WTC11 (cell line): ENCODE measurements at regions not wholly inside any gene's neighbourhood (a gene's known extent, or its start where the extent isn't known, plus 50 kb on each side); places are given as distances from the start of the nearest gene placed in this dataset.

ENCODE experiments used
- ATAC-seq: fragments of 200-7000 bp; cut with Tn5 transposase; 2 replicates; pipeline ENCODE4 v1.10.0; 2021; ENCODE audit warnings: mild to moderate bottlenecking, moderate library complexity
- CTCF ChIA-PET: fragments of 300-600 bp; sonication (Branson Sonifier 250); formaldehyde crosslinking; loops from one replicate; lab custom pipeline; 2021; ENCODE audit warnings: antibody characterized with exemption; lab: Charles Lee
- POLR2A ChIA-PET: fragments of 350-600 bp; sonication (Branson Sonifier 250); formaldehyde crosslinking; loops from one replicate; lab custom pipeline; 2021; ENCODE audit warnings: antibody characterized with exemption; lab: Charles Lee
- DNase-seq: peaks from one replicate; pipeline ENCODE4 v3.0.0; 2021; ENCODE audit warnings: low spot score
- H3K27ac Mint-ChIP-seq: 2 replicates; pipeline ENCODE4 v1.8.0; 2021; ENCODE audit warnings: mixed read lengths
- H3K27me3 Mint-ChIP-seq: 2 replicates; pipeline ENCODE4 v1.8.0; 2021; ENCODE audit warnings: low read depth, mild to moderate bottlenecking, moderate library complexity, mixed read lengths
- H3K36me3 Mint-ChIP-seq: 2 replicates; pipeline ENCODE4 v1.8.0; 2021; ENCODE audit warnings: mixed read lengths
- H3K4me1 Mint-ChIP-seq: 2 replicates; pipeline ENCODE4 v1.8.0; 2022; ENCODE audit warnings: mixed read lengths
- H3K4me3 Mint-ChIP-seq: 2 replicates; pipeline ENCODE4 v1.8.0; 2021; ENCODE audit warnings: mild to moderate bottlenecking, moderate library complexity, mixed read lengths
- H3K9me3 Mint-ChIP-seq: 2 replicates; pipeline ENCODE4 v1.8.0; 2021; ENCODE audit warnings: mixed read lengths
- AFF4 ChIP-seq: sonication (generic); formaldehyde crosslinking; IDR thresholded peaks from 2 replicates; pipeline ENCODE4 v1.8.1; 2023; ENCODE audit warnings: mild to moderate bottlenecking, missing genetic modification reagents, borderline replicate concordance
- ATF3 ChIP-seq: sonication (generic); formaldehyde crosslinking; conservative IDR thresholded peaks from 2 replicates; pipeline ENCODE4 v1.8.1; 2022; ENCODE audit warnings: mild to moderate bottlenecking, missing genetic modification reagents
- ATF6 ChIP-seq: sonication (generic); formaldehyde crosslinking; IDR thresholded peaks from 2 replicates; pipeline ENCODE4 v1.8.1; 2023; ENCODE audit warnings: mild to moderate bottlenecking, missing genetic modification reagents
- CBFB ChIP-seq: sonication (generic); formaldehyde crosslinking; IDR thresholded peaks from 2 replicates; pipeline ENCODE4 v1.8.1; 2022; ENCODE audit warnings: mild to moderate bottlenecking, low read depth, missing genetic modification reagents
- E2F5 ChIP-seq: sonication (generic); formaldehyde crosslinking; IDR thresholded peaks from 2 replicates; pipeline ENCODE4 v1.8.1; 2022; ENCODE audit warnings: mild to moderate bottlenecking, moderate library complexity, missing genetic modification reagents
- ELF4 ChIP-seq: sonication (generic); formaldehyde crosslinking; IDR thresholded peaks from 2 replicates; pipeline ENCODE4 v1.8.1; 2022; ENCODE audit warnings: low read depth, mild to moderate bottlenecking, moderate library complexity, missing genetic modification reagents
- ERG ChIP-seq: fragments of 250-450 bp; sonication (Bioruptor Pico); IDR thresholded peaks from 2 replicates; pipeline ENCODE4 v1.8.0; 2021; ENCODE audit warnings: mild to moderate bottlenecking
- MYBL2 ChIP-seq: sonication (generic); formaldehyde crosslinking; IDR thresholded peaks from 2 replicates; pipeline ENCODE4 v1.8.1; 2023; ENCODE audit warnings: mild to moderate bottlenecking, moderate library complexity, missing genetic modification reagents
- NFATC4 ChIP-seq: fragments of 250-450 bp; sonication (Bioruptor Pico); IDR thresholded peaks from 2 replicates; pipeline ENCODE4 v1.9.0; 2021; ENCODE audit warnings: mild to moderate bottlenecking
- NR3C1 ChIP-seq: sonication (generic); formaldehyde crosslinking; conservative IDR thresholded peaks from 2 replicates; pipeline ENCODE4 v1.8.1; 2023; ENCODE audit warnings: low read depth, mild to moderate bottlenecking, missing genetic modification reagents
- OVOL2 ChIP-seq: fragments of 250-450 bp; sonication (Bioruptor Pico); IDR thresholded peaks from 2 replicates; pipeline ENCODE4 v1.9.0; 2021; ENCODE audit warnings: mild to moderate bottlenecking, borderline replicate concordance
- SOX15 ChIP-seq: fragments of 250-450 bp; sonication (Bioruptor Pico); IDR thresholded peaks from 2 replicates; pipeline ENCODE4 v1.9.0; 2021; ENCODE audit warnings: mild to moderate bottlenecking
- ZNF219 ChIP-seq: sonication (generic); formaldehyde crosslinking; IDR thresholded peaks from 2 replicates; pipeline ENCODE4 v1.8.0; 2023; ENCODE audit warnings: missing genetic modification reagents, mild to moderate bottlenecking, borderline replicate concordance

GRCh38 chr16:73154063-73154870 lies 106.3 kb upstream of the ZFHX3 start:
- ChIA-PET CTCF (interaction anchor here (0.9 kb wide), 1 partner anchor 307 kb away, joined by 3 read pairs; no protein-coding TSS in a partner anchor), POLR2A (no interaction called here)
- Mint-ChIP-seq H3K4me1 (peaks cover 29% of the 10 kb centered on the region), H3K4me3 (no peak overlapping the region), H3K27ac (no peak overlapping the region), H3K27me3 (no peaks in the 10 kb centered on the region; the same call in 1 of the 2 replicates), H3K36me3 (no peaks in the 10 kb centered on the region), H3K9me3 (peaks cover 6% of the 10 kb centered on the region; the same call in 1 of the 2 replicates)
- TF ChIP-seq SOX15 (CRISPR knock-in tag): no peak
- no peak for TF ChIP-seq ZNF219 (CRISPR knock-in tag)
- no peak for TF ChIP-seq AFF4 (CRISPR knock-in tag)
- no peak for TF ChIP-seq OVOL2 (CRISPR knock-in tag)
- no peak for TF ChIP-seq ELF4
- no peak for TF ChIP-seq MYBL2 (CRISPR knock-in tag)
- no peak for TF ChIP-seq CBFB (CRISPR knock-in tag)
- TF ChIP-seq ATF3 (CRISPR knock-in tag): no peak
- no peak for TF ChIP-seq NFATC4 (CRISPR knock-in tag)
- no peak for TF ChIP-seq E2F5 (CRISPR knock-in tag)
- no peak for TF ChIP-seq ATF6 (CRISPR knock-in tag)
- DNase-seq (no peak), ATAC-seq (no peak)

GRCh38 chr16:73152386-73153125 lies 104.6 kb upstream of the ZFHX3 start:
- Mint-ChIP-seq H3K4me1 (peaks cover 29% of the 10 kb centered on the region), H3K9me3 (no peaks in the 10 kb centered on the region), H3K4me3 (0 out of 2 replicates have a peak overlapping the region, but pooled peaks have one; percentile 3)
- DNase-seq (peak; percentile 57), ATAC-seq (peak; percentile 92)
- TF ChIP-seq NR3C1 (CRISPR knock-in tag): no peak
- TF ChIP-seq, all 79 proteins: peak for 0
- CTCF ChIA-PET: interaction anchor here (0.5 to 1.1 kb wide), 4 partner anchors 20 to 320 kb away, joined by 3 to 7 read pairs (median 4); no protein-coding TSS in a partner anchor
- H3K27ac Mint-ChIP-seq: no peak overlapping the region
- no peaks in the 10 kb centered on the region for H3K27me3 Mint-ChIP-seq
- POLR2A ChIA-PET: no interaction called here
- H3K36me3 Mint-ChIP-seq: no peaks in the 10 kb centered on the region

GRCh38 chr16:73151941-73152340 lies 104.0 kb upstream of the ZFHX3 start:
- H3K4me1 Mint-ChIP-seq: peaks cover 29% of the 10 kb centered on the region
- H3K27ac Mint-ChIP-seq: no peak overlapping the region
- no peak for TF ChIP-seq ERG (CRISPR knock-in tag)
- H3K4me3 Mint-ChIP-seq: 0 out of 2 replicates have a peak overlapping the region, but pooled peaks have one; percentile 3
- DNase-seq (no peak), ATAC-seq (no peak)
- CTCF ChIA-PET: interaction anchor here (1.1 kb wide), 1 partner anchor 25 kb away, joined by 4 read pairs; no protein-coding TSS in a partner anchor
- H3K9me3 Mint-ChIP-seq: no peaks in the 10 kb centered on the region
- H3K27me3 Mint-ChIP-seq: no peaks in the 10 kb centered on the region
- no peaks in the 10 kb centered on the region for H3K36me3 Mint-ChIP-seq
- POLR2A ChIA-PET: no interaction called here
